ENCODE measurements at regions not wholly inside any gene's neighbourhood (a gene's known extent, or its start where the extent isn't known, plus 50 kb on each side); places are given as distances from the start of the nearest gene placed in this dataset.

DNA sequence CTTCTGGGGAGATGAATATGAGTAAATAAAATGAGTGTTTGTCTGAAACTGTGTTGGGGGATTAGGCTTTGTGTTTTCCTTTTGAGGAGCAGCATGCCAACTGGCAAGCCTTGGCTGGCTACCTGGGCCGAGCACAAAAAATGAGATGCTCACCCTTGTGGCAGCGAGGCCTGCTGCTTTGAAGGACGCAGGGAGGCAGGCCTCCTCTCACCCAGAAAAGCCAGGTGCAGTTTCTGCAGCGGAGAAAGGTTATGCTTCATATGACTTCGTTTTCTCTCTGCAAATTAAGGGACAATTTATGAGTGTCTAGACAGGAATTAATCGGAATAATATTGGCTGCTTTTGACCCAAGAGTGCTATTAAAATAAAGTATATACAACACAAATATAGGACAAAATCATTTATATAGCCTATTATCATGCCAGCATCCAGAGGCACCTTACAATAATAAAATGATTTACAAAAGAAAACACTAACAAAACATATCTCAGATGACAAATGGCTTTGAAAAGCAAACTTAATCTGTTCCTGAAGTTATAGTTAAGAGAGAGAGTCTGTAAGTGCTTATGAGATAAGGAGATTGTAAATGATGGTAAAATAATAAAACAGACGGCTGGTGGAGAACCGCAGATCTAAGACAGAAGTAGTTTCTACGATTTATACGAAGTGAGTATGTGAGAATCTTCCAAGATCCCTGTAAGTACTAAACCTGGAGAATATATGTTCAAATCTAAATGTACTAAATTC is 682.8 kb upstream of the NR2F2 start:
- no peak for DNase-seq
- ATAC-seq: no peak

- no peak for DNase-seq
- ATAC-seq: no peak
Observed at GRCh38 chr15:95653361-95653805, 677.1 kb upstream of the NR2F2 start.

GRCh38 chr15:95655089-95655607 is 675.4 kb upstream of the NR2F2 start:
- ATAC-seq: no peak
- no peak for DNase-seq

GRCh38 chr15:95656595-95656994 is 673.9 kb upstream of the NR2F2 start:
- no peak for DNase-seq
- no peak for ATAC-seq

DNA sequence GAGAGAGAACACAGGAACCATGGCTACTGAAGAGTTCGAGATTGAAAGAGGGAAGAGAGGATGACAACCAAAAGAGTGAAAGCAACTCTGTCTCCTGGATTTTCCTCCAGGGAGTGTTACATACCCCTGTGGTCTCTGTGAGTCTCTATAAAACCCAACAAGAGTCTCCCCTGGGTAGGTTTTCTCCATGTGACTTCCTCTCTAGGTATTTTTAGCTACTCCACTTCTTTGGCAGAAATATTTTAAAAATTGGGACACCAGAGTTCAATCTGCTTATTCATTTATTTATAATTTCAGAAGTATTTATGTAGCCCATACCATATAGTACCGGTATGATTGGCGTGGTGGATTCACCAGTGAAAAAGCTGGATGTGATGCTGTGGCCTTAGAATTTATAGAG is 671.7 kb upstream of the NR2F2 start:
- DNase-seq (no peak), ATAC-seq (no peak)

GRCh38 chr15:95659656-95660055 is 670.8 kb upstream of the NR2F2 start:
- DNase-seq: no peak
- no peak for ATAC-seq

DNA sequence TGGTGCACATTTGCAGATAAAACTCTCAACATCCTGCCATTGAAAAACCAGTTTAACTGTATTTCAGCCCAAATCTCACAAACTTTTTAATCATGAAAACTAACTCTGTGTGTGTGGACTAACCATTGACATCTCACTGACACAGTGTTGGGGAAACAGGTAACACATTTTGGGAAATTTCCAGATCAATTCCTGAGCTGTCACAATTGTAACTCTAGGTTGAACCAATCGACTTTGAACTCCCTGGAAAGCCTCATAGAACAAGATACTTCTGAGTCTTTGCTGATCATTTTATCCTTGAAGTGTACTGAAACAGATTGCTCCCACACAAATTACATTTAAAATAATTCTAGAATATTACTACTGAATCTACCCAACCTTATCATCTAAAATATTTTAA is 667.9 kb upstream of the NR2F2 start:
- ATAC-seq (no peak), DNase-seq (no peak)

DNA sequence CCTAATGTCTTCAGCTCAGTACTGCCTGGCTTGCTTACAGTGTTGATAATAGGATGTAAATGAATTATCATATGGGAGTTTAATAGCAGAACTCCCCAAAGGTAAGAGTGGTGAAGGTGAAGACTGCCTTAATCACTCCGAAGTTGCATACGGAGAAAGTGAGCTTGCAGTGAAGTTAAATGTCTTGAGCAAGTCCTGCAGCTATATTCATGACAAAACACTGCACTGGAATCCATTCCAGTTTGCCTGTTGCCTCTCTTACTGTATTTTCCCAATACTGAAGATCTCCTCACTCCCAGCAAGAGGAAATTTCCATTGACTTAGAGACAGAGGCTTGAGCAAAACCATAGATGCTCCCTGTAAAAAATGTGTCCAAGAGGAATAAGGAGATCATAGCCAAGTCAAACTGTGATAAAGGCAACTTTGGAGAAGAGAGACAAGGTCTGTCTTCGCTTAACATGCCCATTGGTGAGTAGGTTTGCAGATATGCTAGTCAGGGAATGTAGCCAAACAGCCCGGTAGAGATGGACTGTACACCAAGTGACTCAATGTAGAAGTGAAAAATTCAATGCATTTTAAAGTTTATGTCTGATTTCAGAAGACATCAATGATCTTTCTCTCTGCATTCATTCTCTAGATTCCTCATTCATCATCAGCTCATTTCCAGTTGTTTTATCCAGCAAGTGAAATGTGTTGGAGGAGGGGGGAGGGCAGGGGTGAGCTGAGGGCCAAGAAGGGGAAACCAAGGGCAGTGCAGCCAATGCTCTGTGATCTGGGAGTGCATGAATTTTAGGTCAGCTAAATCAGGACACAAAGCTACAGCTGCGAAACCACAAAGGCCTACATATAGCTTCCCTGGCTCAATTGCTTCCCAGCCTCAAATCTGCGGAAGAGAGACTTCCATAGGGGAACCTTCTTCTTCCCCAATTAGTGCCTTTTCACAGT is 667.1 kb upstream of the NR2F2 start:
- no peak for ATAC-seq
- no peak for DNase-seq

DNA sequence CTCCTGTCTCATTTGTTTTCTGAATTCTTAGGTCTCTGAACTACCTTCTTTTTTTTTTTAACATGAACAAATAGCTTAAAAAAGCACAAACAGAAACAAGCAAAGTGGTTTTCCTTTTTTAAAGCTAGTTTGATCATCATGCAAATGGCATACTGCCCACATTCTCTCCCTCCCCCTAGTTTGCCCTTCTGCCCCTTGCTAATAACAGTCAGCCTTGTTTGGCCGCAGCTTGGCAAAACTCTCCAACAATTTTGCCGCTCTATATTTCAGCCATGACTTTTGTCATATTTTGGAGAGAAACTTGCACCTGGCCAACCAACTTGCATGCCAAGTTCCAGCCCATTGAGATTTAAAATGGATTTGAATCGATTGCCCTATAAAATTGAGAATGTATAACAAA is 666.0 kb upstream of the NR2F2 start:
- DNase-seq (no peak), ATAC-seq (no peak)

- DNase-seq (no peak), ATAC-seq (no peak)
Observed at GRCh38 chr15:95669146-95669922, 661.2 kb upstream of the NR2F2 start.

- ATAC-seq (no peak), DNase-seq (no peak)
Observed at GRCh38 chr15:95674031-95674430, 656.5 kb upstream of the NR2F2 start.

- DNase-seq: no peak
- no peak for ATAC-seq
Observed at GRCh38 chr15:95676500-95676899, 654.0 kb upstream of the NR2F2 start.

DNA sequence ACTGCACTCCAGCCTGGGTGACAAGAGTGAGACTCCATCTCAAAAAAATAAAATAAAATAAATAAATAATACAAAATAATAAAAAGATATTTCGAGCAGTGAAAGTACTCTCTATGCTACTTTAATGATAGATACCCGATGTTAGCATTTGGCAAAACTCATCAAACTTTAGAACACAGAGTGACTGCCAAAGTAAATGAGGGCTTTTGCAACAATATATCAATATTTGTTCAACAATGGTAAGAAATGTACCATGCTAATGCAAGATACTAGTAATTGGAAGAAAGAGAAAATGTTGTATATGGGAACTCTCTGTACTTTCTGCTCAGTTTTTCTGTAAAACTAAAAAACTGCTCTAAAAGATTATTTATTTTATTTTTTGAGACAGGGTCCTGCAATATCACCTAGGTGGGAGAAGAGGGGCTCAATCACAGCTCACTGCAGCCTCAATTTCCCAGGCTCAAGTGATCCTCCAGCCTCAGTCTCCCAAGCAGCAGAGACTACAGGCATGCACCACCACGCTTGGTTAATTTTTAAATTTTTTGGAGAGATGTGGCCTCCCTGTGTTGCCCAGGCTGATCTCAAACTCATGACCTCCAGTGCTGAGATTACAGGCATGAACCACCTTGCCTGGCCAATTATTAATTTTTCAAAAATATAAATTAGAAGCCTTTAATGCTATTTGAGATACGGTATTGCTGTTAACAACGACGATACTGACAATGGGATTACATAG is 650.5 kb upstream of the NR2F2 start:
- DNase-seq (no peak), ATAC-seq (no peak)

GRCh38 chr15:95680728-95681127 is 649.8 kb upstream of the NR2F2 start:
- no peak for DNase-seq
- no peak for ATAC-seq

- ATAC-seq: no peak
- no peak for DNase-seq
Observed at GRCh38 chr15:95681836-95682544, 648.5 kb upstream of the NR2F2 start.

GRCh38 chr15:95684126-95684525 is 646.4 kb upstream of the NR2F2 start:
- no peak for ATAC-seq
- no peak for DNase-seq

GRCh38 chr15:95684693-95685115 is 645.8 kb upstream of the NR2F2 start:
- ATAC-seq: no peak

DNA sequence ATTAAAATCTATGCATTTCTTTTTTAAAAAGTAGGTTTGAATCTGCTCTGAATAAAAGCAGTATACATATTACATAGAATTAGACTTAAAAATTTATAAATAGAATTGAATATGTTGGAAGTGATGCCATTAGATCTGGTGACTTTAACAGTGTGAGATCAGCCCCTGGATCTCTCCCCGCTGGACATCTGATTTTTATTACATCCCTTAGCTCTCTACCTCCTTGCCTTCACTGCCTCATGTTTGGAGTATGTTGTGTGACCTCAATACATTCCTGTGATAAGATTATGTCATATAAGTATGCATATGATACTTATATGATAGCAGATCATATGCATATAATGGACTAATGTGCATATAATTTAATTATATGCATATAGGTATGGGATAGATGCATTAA is 643.4 kb upstream of the NR2F2 start:
- DNase-seq: no peak
- ATAC-seq: no peak

More at GRCh38 chr15:95684693-95685115, 645.8 kb upstream of the NR2F2 start:
- no peak for DNase-seq

GRCh38 chr15:95687686-95688085 is 642.8 kb upstream of the NR2F2 start:
- no peak for DNase-seq
- no peak for ATAC-seq

- DNase-seq (no peak), ATAC-seq (no peak)
Observed at GRCh38 chr15:95690631-95691340, 639.7 kb upstream of the NR2F2 start.
